ENCODE measurements at regions not wholly inside any gene's neighbourhood (a gene's known extent, or its start where the extent isn't known, plus 50 kb on each side); places are given as distances from the start of the nearest gene placed in this dataset.

GRCh38 chr18:40450751-40451150 lies 1504.3 kb upstream of the PIK3C3 start:
- no peak for TF ChIP-seq CTCF (IDR thresholded peaks at IDR 0.05)
- no peak for TF ChIP-seq POLR2A (IDR thresholded peaks at IDR 0.05)

Measured in Peyer's patch (tissue), 4 donors.